Astrocyte of the cerebellum (primary cell): ENCODE measurements at regions not wholly inside any gene's neighbourhood (a gene's known extent, or its start where the extent isn't known, plus 50 kb on each side); places are given as distances from the start of the nearest gene placed in this dataset.

Source experiments
- DNase-seq: peaks from one replicate; pipeline ENCODE4 v3.0.0-alpha.2; 2011; ENCODE audit warnings: low read depth
- H3K4me3 ChIP-seq: 2 replicates; pipeline ENCODE4 v1.5.1; 2011; ENCODE audit warnings: mild to moderate bottlenecking, low read depth, low read length, moderate library complexity
- CTCF ChIP-seq: IDR thresholded peaks from 2 replicates; pipeline ENCODE4 v1.5.1; 2012; ENCODE audit warnings: low read length, low read depth, moderate library complexity, mild to moderate bottlenecking; ENCODE audit errors: missing control alignments
- in situ Hi-C: cut with HindIII; loops from 2 replicates; pipeline ENCODE4 v1.10.0; 2017; ENCODE audit warnings: low sequenced_read_pairs

- in situ Hi-C loops, result no loop called here
- H3K4me3 ChIP-seq, result no peak overlapping the region
- no peak for TF ChIP-seq CTCF
- no peak for DNase-seq
These were observed 341.7 kb downstream of the UQCRFS1 start for GRCh38 chr19:28871099-28871725.

- no peak for TF ChIP-seq CTCF
- H3K4me3 ChIP-seq, result no peak overlapping the region
- no peak for DNase-seq
- in situ Hi-C loops, result no loop called here
These were observed 343.5 kb downstream of the UQCRFS1 start for GRCh38 chr19:28869459-28869858.

GRCh38 chr19:28868836-28869235 lies 344.1 kb downstream of the UQCRFS1 start:
- no peak for DNase-seq
- TF ChIP-seq CTCF, result no peak
- in situ Hi-C loops, result no loop called here
- no peak overlapping the region for H3K4me3 ChIP-seq

GRCh38 chr19:28867978-28868377 lies 345.0 kb downstream of the UQCRFS1 start:
- no peak overlapping the region for H3K4me3 ChIP-seq
- DNase-seq, result no peak
- no peak for TF ChIP-seq CTCF
- in situ Hi-C loops, result no loop called here

- TF ChIP-seq CTCF, result no peak
- in situ Hi-C loops, result no loop called here
- no peak for DNase-seq
- H3K4me3 ChIP-seq, result no peak overlapping the region
These were observed 348.3 kb downstream of the UQCRFS1 start for GRCh38 chr19:28864577-28865042.

GRCh38 chr19:28864024-28864503 lies 348.9 kb downstream of the UQCRFS1 start:
- no peak overlapping the region for H3K4me3 ChIP-seq
- DNase-seq, result no peak
- TF ChIP-seq CTCF, result no peak
- in situ Hi-C loops, result no loop called here
